H1 (cell line): ENCODE measurements at regions not wholly inside any gene's neighbourhood (a gene's known extent, or its start where the extent isn't known, plus 50 kb on each side); places are given as distances from the start of the nearest gene placed in this dataset.

Experiments used
- CTCF ChIA-PET: fragments of 300-600 bp; sonication (Branson Sonifier 250); formaldehyde crosslinking; loops from one replicate; lab custom pipeline; 2021; ENCODE audit not compliant: partially characterized antibody; lab: Charles Lee
- POLR2A ChIA-PET: fragments of 300-600 bp; sonication (Branson Sonifier 250); formaldehyde crosslinking; loops from one replicate; lab custom pipeline; 2021; ENCODE audit warnings: inconsistent platforms; ENCODE audit not compliant: partially characterized antibody; lab: Charles Lee
- DNase-seq, 2 experiments: peaks; one replicate each; pipeline versions ENCODE4 v3.0.0 to v3.0.0-alpha.2; 2010 to 2022; ENCODE audit warnings: low spot score in 2 of 2, low read depth in 1 of 2, mixed read lengths in 1 of 2
- FAIRE-seq: peaks from 2 replicates; lab custom pipeline; 2011; peaks lifted over from hg19 to GRCh38; lab: Jason Lieb, UNC
- H2AFZ ChIP-seq: 2 replicates; pipeline ENCODE4 v1.8.1; 2012; ENCODE audit warnings: low read length, inconsistent platforms
- H2AK5ac ChIP-seq: 2 replicates; pipeline ENCODE4 v1.6.1; 2013; ENCODE audit warnings: low read depth, low read length
- H2BK120ac ChIP-seq: replicated peaks from 2 replicates; pipeline ENCODE3; 2013; ENCODE audit warnings: low read depth, low read length, inconsistent platforms
- H2BK12ac ChIP-seq: 2 replicates; pipeline ENCODE4 v1.6.1; 2013; ENCODE audit warnings: low read depth, low read length
- H2BK15ac ChIP-seq: 2 replicates; pipeline ENCODE4 v1.6.1; 2013; ENCODE audit warnings: low read length
- H2BK20ac ChIP-seq: 2 replicates; pipeline ENCODE4 v1.6.1; 2013; ENCODE audit warnings: low read length
- H2BK5ac ChIP-seq: 2 replicates; pipeline ENCODE4 v1.6.1; 2013; ENCODE audit warnings: low read depth, low read length
- H3K14ac ChIP-seq: 2 replicates; pipeline ENCODE4 v1.6.1; 2013; ENCODE audit warnings: inconsistent platforms; ENCODE audit not compliant: insufficient read length
- H3K18ac ChIP-seq: 2 replicates; pipeline ENCODE4 v1.6.1; 2013; ENCODE audit warnings: low read length; ENCODE audit errors: extremely low read depth
- H3K23ac ChIP-seq: 2 replicates; pipeline ENCODE4 v1.6.1; 2013; ENCODE audit warnings: inconsistent platforms; ENCODE audit not compliant: insufficient read length
- H3K23me2 ChIP-seq: 2 replicates; pipeline ENCODE4 v1.6.1; 2013; ENCODE audit warnings: low read depth, low read length
- H3K27ac ChIP-seq: 2 replicates; pipeline ENCODE4 v1.6.1; 2011; ENCODE audit warnings: low read depth, low read length, inconsistent platforms
- H3K27me3 ChIP-seq, 4 experiments: replicated peaks in 1 of 4; 1 replicate in 1 of 4; 2 replicates in 3 of 4; pipeline versions ENCODE4 v1.6.1 to v1.8.1; 2011 to 2013; ENCODE audit warnings: low read length in 3 of 4, mild to moderate bottlenecking in 3 of 4, inconsistent platforms in 2 of 4, mixed read lengths in 2 of 4, moderate library complexity in 1 of 4; ENCODE audit not compliant: control insufficient read depth in 3 of 4, insufficient read depth in 3 of 4; ENCODE audit errors: extremely low read depth in 1 of 4
- H3K36me3 ChIP-seq, 4 experiments: 2 replicates each; pipeline versions ENCODE4 v1.6.1 to v1.8.1; 2011 to 2013; ENCODE audit warnings: mild to moderate bottlenecking in 4 of 4, low read length in 3 of 4, moderate library complexity in 2 of 4, control low read depth in 1 of 4, inconsistent platforms in 1 of 4; ENCODE audit not compliant: insufficient read depth in 4 of 4, control insufficient read depth in 2 of 4
- H3K4ac ChIP-seq: replicated peaks from 2 replicates; pipeline ENCODE3; 2013; ENCODE audit warnings: low read length, low read depth, mixed read lengths, inconsistent platforms; ENCODE audit not compliant: insufficient read length
- H3K4me1 ChIP-seq, 4 experiments: replicated peaks in 1 of 4; 1 replicate in 1 of 4; 2 replicates in 3 of 4; pipeline versions ENCODE4 v1.6.1 to v1.8.1; 2011 to 2013; ENCODE audit warnings: low read length in 3 of 4, inconsistent platforms in 2 of 4, mixed read lengths in 1 of 4; ENCODE audit not compliant: insufficient read depth in 4 of 4, control insufficient read depth in 3 of 4
- H3K4me2 ChIP-seq, 2 experiments: 2 replicates each; pipeline versions ENCODE4 v1.6.1 to v1.8.1; 2011 to 2013; ENCODE audit warnings: low read depth in 2 of 2, low read length in 2 of 2, control low read depth in 1 of 2, inconsistent platforms in 1 of 2, mild to moderate bottlenecking in 1 of 2; ENCODE audit not compliant: insufficient read depth in 1 of 2
- H3K4me3 ChIP-seq, 4 experiments: fragments of 200-600, 300-600 bp in 1 of 4; sonication (generic), shearing (Covaris generic), sonication (Bioruptor Twin) in 1 of 4; 2 replicates each; pipeline versions ENCODE4 v1.5.1 to v1.8.1; 2011 to 2016; ENCODE audit warnings: low read length in 4 of 4, low read depth in 3 of 4, control low read depth in 2 of 4, inconsistent platforms in 2 of 4, mild to moderate bottlenecking in 2 of 4, mixed read lengths in 1 of 4, moderate library complexity in 1 of 4; ENCODE audit not compliant: insufficient read depth in 2 of 4; ENCODE audit errors: extremely low read depth in 1 of 4
- H3K56ac ChIP-seq: replicated peaks from 2 replicates; pipeline ENCODE3; 2013; ENCODE audit warnings: low read depth, mild to moderate bottlenecking, mixed read lengths, low read length, inconsistent platforms; ENCODE audit not compliant: insufficient read length
- H3K79me1 ChIP-seq: 2 replicates; pipeline ENCODE4 v1.6.1; 2013; ENCODE audit warnings: low read depth, low read length, control low read depth
- H3K79me2 ChIP-seq, 2 experiments: 2 replicates each; pipeline versions ENCODE4 v1.6.1 to v1.8.1; 2012 to 2013; ENCODE audit warnings: low read length in 2 of 2, mild to moderate bottlenecking in 2 of 2, inconsistent platforms in 1 of 2; ENCODE audit not compliant: insufficient read depth in 2 of 2, control insufficient read depth in 1 of 2
- H3K9ac ChIP-seq, 4 experiments: replicated peaks in 1 of 4; 1 replicate in 1 of 4; 2 replicates in 3 of 4; pipeline versions ENCODE4 v1.6.1 to v1.8.1; 2011 to 2013; ENCODE audit warnings: low read depth in 3 of 4, low read length in 3 of 4, control low read depth in 2 of 4, mild to moderate bottlenecking in 2 of 4, moderate library complexity in 2 of 4, inconsistent platforms in 1 of 4; ENCODE audit errors: extremely low read depth in 1 of 4
- H3K9me3 ChIP-seq, 2 experiments: 2 replicates each; pipeline versions ENCODE4 v1.6.1 to v1.8.1; 2012 to 2013; ENCODE audit warnings: mild to moderate bottlenecking in 2 of 2, moderate library complexity in 2 of 2, control low read depth in 1 of 2, inconsistent platforms in 1 of 2, low read depth in 1 of 2, low read length in 1 of 2, mixed read lengths in 1 of 2; ENCODE audit not compliant: insufficient read depth in 2 of 2
- H4K20me1 ChIP-seq, 2 experiments: replicated peaks in 1 of 2; 2 replicates each; pipeline versions ENCODE3 to v1.8.1; 2011 to 2013; ENCODE audit warnings: inconsistent platforms in 2 of 2, low read length in 2 of 2, mild to moderate bottlenecking in 1 of 2; ENCODE audit not compliant: insufficient read depth in 2 of 2, control insufficient read depth in 1 of 2
- H4K5ac ChIP-seq: 2 replicates; pipeline ENCODE4 v1.6.1; 2013; ENCODE audit warnings: low read length, low read depth, mixed read lengths, inconsistent platforms; ENCODE audit not compliant: insufficient read length
- H4K8ac ChIP-seq: 2 replicates; pipeline ENCODE4 v1.8.0; 2013; ENCODE audit warnings: mild to moderate bottlenecking, moderate library complexity, low read length, inconsistent platforms; ENCODE audit not compliant: insufficient read depth; ENCODE audit errors: extremely low read depth
- H4K91ac ChIP-seq: replicated peaks from 2 replicates; pipeline ENCODE3; 2013; ENCODE audit warnings: low read length, mixed read lengths, inconsistent platforms; ENCODE audit not compliant: insufficient read length
- ATF2 ChIP-seq: IDR thresholded peaks from 2 replicates; pipeline ENCODE4 v1.6.1; 2012; ENCODE audit warnings: low read length, inconsistent platforms
- BACH1 ChIP-seq: IDR thresholded peaks from 2 replicates; pipeline ENCODE4 v1.6.1; 2012; ENCODE audit warnings: low read length, improper control_type of control experiment
- CBX8 ChIP-seq: fragments of 300-800, 300-1000 bp; sonication (generic); IDR thresholded peaks from 2 replicates; pipeline ENCODE4 v1.7.1; 2016; ENCODE audit warnings: low read depth, low read length, borderline replicate concordance
- CTBP2 ChIP-seq: IDR thresholded peaks from 2 replicates; pipeline ENCODE4 v1.7.0; 2011; ENCODE audit warnings: borderline replicate concordance, mild to moderate bottlenecking, moderate library complexity, mixed read lengths, low read length; ENCODE audit not compliant: insufficient read depth, insufficient read length
- EGR1 ChIP-seq: IDR thresholded peaks from 2 replicates; pipeline ENCODE4 v1.6.1; 2011; ENCODE audit warnings: low read depth, low read length, borderline replicate concordance
- FOSL1 ChIP-seq: IDR thresholded peaks from 2 replicates; pipeline ENCODE4 v1.6.1; 2011; ENCODE audit warnings: mild to moderate bottlenecking, low read depth, low read length, moderate library complexity; ENCODE audit not compliant: insufficient read depth
- HDAC2 ChIP-seq, 2 experiments: fragments of 300-600 bp in 1 of 2; sonication (generic) in 1 of 2; IDR thresholded peaks; 2 replicates each; pipeline ENCODE4 v1.6.1; 2011 to 2012; ENCODE audit warnings: low read depth in 2 of 2, low read length in 2 of 2, mild to moderate bottlenecking in 2 of 2, moderate library complexity in 2 of 2, borderline replicate concordance in 1 of 2, inconsistent platforms in 1 of 2
- JUND ChIP-seq: IDR thresholded peaks from 2 replicates; pipeline ENCODE4 v1.6.1; 2011; ENCODE audit warnings: mild to moderate bottlenecking, improper control_type of control experiment, low read length
- KDM4A ChIP-seq: IDR thresholded peaks from one replicate; pipeline ENCODE4 v1.7.1; 2012; ENCODE audit warnings: low read depth, mild to moderate bottlenecking, moderate library complexity, low read length, inconsistent platforms; ENCODE audit not compliant: severe bottlenecking
- POU5F1 ChIP-seq: IDR thresholded peaks from 2 replicates; pipeline ENCODE4 v1.6.1; 2011; ENCODE audit warnings: low read depth, mild to moderate bottlenecking, low read length, moderate library complexity
- RAD21 ChIP-seq, 2 experiments: IDR thresholded peaks in 1 of 2; conservative IDR thresholded peaks in 1 of 2; 2 replicates each; pipeline ENCODE4 v1.6.1; 2011; ENCODE audit warnings: low read depth in 2 of 2, low read length in 2 of 2, improper control_type of control experiment in 1 of 2, inconsistent platforms in 1 of 2, mild to moderate bottlenecking in 1 of 2, moderate library complexity in 1 of 2
- SP1 ChIP-seq: IDR thresholded peaks from 2 replicates; pipeline ENCODE4 v1.6.1; 2011; ENCODE audit warnings: low read depth, low read length
- WGBS, 2 experiments: shearing (Covaris generic) in 1 of 2; methylation state at CpG; one replicate each; pipeline versions ENCODE4 v1.1.6 to v1.1.7; 2013 to 2015; ENCODE audit warnings: low lambda C conversion rate in 2 of 2, mixed read lengths in 2 of 2, inconsistent platforms in 1 of 2, low coverage in 1 of 2, missing lambda C conversion rate in 1 of 2; ENCODE audit not compliant: insufficient replicate concordance in 2 of 2, insufficient coverage in 1 of 2, insufficient read length in 1 of 2; ENCODE audit errors: extremely low coverage in 1 of 2, missing lambda C conversion rate in 1 of 2; 5-methylcytosine and 5-hydroxymethylcytosine counted together

- no peak overlapping the region for H2BK20ac ChIP-seq
- no peaks in the 10 kb centered on the region for H3K27me3 ChIP-seq
- no peak overlapping the region for H2AK5ac ChIP-seq
- H2BK5ac ChIP-seq: no peak overlapping the region
- H3K4me2 ChIP-seq: no peak overlapping the region
- FAIRE-seq: no peak
- WGBS, 2 experiments: 94% methylated on average over 6 of the region's 6 CpGs; no CpG with 5 or more reads in 1 of the 2 experiments
- no peak overlapping the region for H2BK12ac ChIP-seq
- H3K23me2 ChIP-seq: no peaks in the 10 kb centered on the region
- no peak overlapping the region for H3K18ac ChIP-seq
- H3K36me3 ChIP-seq: no peaks in the 10 kb centered on the region
- H2BK15ac ChIP-seq: no peak overlapping the region
- H3K56ac ChIP-seq: no peak overlapping the region
- H3K9me3 ChIP-seq: no peaks in the 10 kb centered on the region
- no peaks in the 10 kb centered on the region for H4K20me1 ChIP-seq
- no peak overlapping the region for H3K23ac ChIP-seq
- CTCF ChIA-PET: no interaction called here
- no peaks in the 10 kb centered on the region for H3K79me2 ChIP-seq
- POLR2A ChIA-PET: no interaction called here
- no peak overlapping the region for H3K4ac ChIP-seq
- no peak overlapping the region for H3K9ac ChIP-seq
- no peak overlapping the region for H4K8ac ChIP-seq
- H3K4me1 ChIP-seq: no peaks in the 10 kb centered on the region
- H3K27ac ChIP-seq: no peak overlapping the region
- no peaks in the 10 kb centered on the region for H3K79me1 ChIP-seq
- H4K5ac ChIP-seq: no peak overlapping the region
- no peak overlapping the region for H2BK120ac ChIP-seq
- H4K91ac ChIP-seq: no peak overlapping the region
- no peak for TF ChIP-seq JUND
- TF ChIP-seq ATF2: no peak
- TF ChIP-seq HDAC2 (IDR thresholded peaks at IDR 0.05; ENCODE audit: borderline replicate concordance in 1 of 2, low read depth in 2 of 2, low read length in 2 of 2): no peak
- no peak for TF ChIP-seq POU5F1
- TF ChIP-seq CBX8: no peak
- no peak for TF ChIP-seq BACH1
- TF ChIP-seq KDM4A: no peak
- TF ChIP-seq SP1: no peak
- no peak for TF ChIP-seq RAD21 (IDR thresholded peaks at IDR 0.05 in 1 of 2, conservative IDR thresholded peaks at IDR 0.05 in 1 of 2; ENCODE audit: low read depth in 2 of 2, low read length in 2 of 2)
- no peak for TF ChIP-seq EGR1
- no peak for TF ChIP-seq CTBP2
- TF ChIP-seq FOSL1: no peak
- no peak overlapping the region for H3K14ac ChIP-seq
- H2AFZ ChIP-seq: no peak overlapping the region
- no peak overlapping the region for H3K4me3 ChIP-seq
- no peak for DNase-seq
These were observed 296.9 kb upstream of the GOT2 start for GRCh38 chr16:59030923-59031485.
